Breast epithelium (tissue), 4 donors: ENCODE measurements at regions not wholly inside any gene's neighbourhood (a gene's known extent, or its start where the extent isn't known, plus 50 kb on each side); places are given as distances from the start of the nearest gene placed in this dataset.

Experiments used
- DNase-seq, 2 donors: peaks; one replicate each; pipeline ENCODE4 v3.0.0-alpha.2; 2019; ENCODE audit warnings: low spot score in 2 of 2
- H3K27ac ChIP-seq, 2 donors: fragments of 200-600 bp; sonication (generic) in 1 of 2; one replicate each; pipeline ENCODE4 v1.5.1; 2016 to 2019; ENCODE audit warnings: mild to moderate bottlenecking in 1 of 2
- H3K27me3 ChIP-seq, 2 donors: fragments of 200-600 bp; sonication (generic) in 1 of 2; one replicate each; pipeline versions ENCODE4 v1.5.1 to v1.6.0; 2017 to 2019; ENCODE audit warnings: control low read depth in 1 of 2, mild to moderate bottlenecking in 1 of 2
- H3K36me3 ChIP-seq: fragments of 200-600 bp; one replicate; pipeline ENCODE4 v1.5.1; 2019
- H3K4me1 ChIP-seq, 2 donors: fragments of 200-600 bp; sonication (generic); one replicate each; pipeline ENCODE4 v1.5.1; 2016 to 2019; ENCODE audit warnings: control low read depth in 1 of 2
- H3K4me3 ChIP-seq, 3 donors: fragments of 200-600 bp; sonication (generic); 1 replicate in 2 of 3; 2 replicates in 1 of 3; pipeline ENCODE4 v1.5.1; 2016 to 2019; ENCODE audit warnings: mild to moderate bottlenecking in 3 of 3, moderate library complexity in 2 of 3
- H3K9me3 ChIP-seq, 2 donors: fragments of 200-600 bp; sonication (generic) in 1 of 2; one replicate each; pipeline ENCODE4 v1.5.1; 2016 to 2019; ENCODE audit warnings: control low read depth in 1 of 2
- POLR2A ChIP-seq: fragments of 450-650 bp; IDR thresholded peaks from one replicate; pipeline ENCODE4 v1.6.1; 2016; ENCODE audit warnings: antibody characterized with exemption, mild to moderate bottlenecking, moderate library complexity
- POLR2AphosphoS5 ChIP-seq, 3 donors: sonication (generic); formaldehyde crosslinking; IDR thresholded peaks; one replicate each; pipeline ENCODE4 v1.6.1; 2017; ENCODE audit warnings: antibody characterized with exemption in 3 of 3
- intact Hi-C: fragments of 100-400 bp; cut with DNase I; formaldehyde crosslinking; loops from one replicate; pipeline ENCODE4 v1.15.1; 2023; ENCODE audit warnings: low total_unique reads
- TF ChIP-seq, protein P1 (sequence below), 3 donors: fragments of 450-650 bp; IDR thresholded peaks; one replicate each; pipeline ENCODE4 v1.5.1; 2016 to 2017; ENCODE audit warnings: antibody characterized with exemption in 3 of 3, mild to moderate bottlenecking in 3 of 3, moderate library complexity in 3 of 3

- TF ChIP-seq POLR2A (no peak), POLR2AphosphoS5 (IDR thresholded peaks at IDR 0.05) (no peak)
- TF ChIP-seq, protein P1, sequence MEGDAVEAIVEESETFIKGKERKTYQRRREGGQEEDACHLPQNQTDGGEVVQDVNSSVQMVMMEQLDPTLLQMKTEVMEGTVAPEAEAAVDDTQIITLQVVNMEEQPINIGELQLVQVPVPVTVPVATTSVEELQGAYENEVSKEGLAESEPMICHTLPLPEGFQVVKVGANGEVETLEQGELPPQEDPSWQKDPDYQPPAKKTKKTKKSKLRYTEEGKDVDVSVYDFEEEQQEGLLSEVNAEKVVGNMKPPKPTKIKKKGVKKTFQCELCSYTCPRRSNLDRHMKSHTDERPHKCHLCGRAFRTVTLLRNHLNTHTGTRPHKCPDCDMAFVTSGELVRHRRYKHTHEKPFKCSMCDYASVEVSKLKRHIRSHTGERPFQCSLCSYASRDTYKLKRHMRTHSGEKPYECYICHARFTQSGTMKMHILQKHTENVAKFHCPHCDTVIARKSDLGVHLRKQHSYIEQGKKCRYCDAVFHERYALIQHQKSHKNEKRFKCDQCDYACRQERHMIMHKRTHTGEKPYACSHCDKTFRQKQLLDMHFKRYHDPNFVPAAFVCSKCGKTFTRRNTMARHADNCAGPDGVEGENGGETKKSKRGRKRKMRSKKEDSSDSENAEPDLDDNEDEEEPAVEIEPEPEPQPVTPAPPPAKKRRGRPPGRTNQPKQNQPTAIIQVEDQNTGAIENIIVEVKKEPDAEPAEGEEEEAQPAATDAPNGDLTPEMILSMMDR (IDR thresholded peaks at IDR 0.05) = no peak
- no peaks in the 10 kb centered on the region for H3K4me1 ChIP-seq
- intact Hi-C loops = no loop called here
- no peak overlapping the region for H3K27ac ChIP-seq
- H3K36me3 ChIP-seq = no peaks in the 10 kb centered on the region
- no peaks in the 10 kb centered on the region for H3K27me3 ChIP-seq
- H3K4me3 ChIP-seq = no peak overlapping the region
- no peaks in the 10 kb centered on the region for H3K9me3 ChIP-seq
- no peak for DNase-seq
Measured at GRCh38 chr1:188402986-188403385, 1574.2 kb downstream of the PLA2G4A start.

GRCh38 chr1:188406636-188407035, 1577.9 kb downstream of the PLA2G4A start:
- no peaks in the 10 kb centered on the region for H3K9me3 ChIP-seq
- H3K4me3 ChIP-seq = no peak overlapping the region
- H3K4me1 ChIP-seq = no peaks in the 10 kb centered on the region
- no peaks in the 10 kb centered on the region for H3K27me3 ChIP-seq
- DNase-seq = no peak
- intact Hi-C loops = no loop called here
- no peak for TF ChIP-seq POLR2A
- TF ChIP-seq POLR2AphosphoS5 (IDR thresholded peaks at IDR 0.05) = no peak
- TF ChIP-seq, protein P1 (IDR thresholded peaks at IDR 0.05) = no peak
- H3K27ac ChIP-seq = no peak overlapping the region
- no peaks in the 10 kb centered on the region for H3K36me3 ChIP-seq

GRCh38 chr1:188420177-188420576, 1591.4 kb downstream of the PLA2G4A start:
- Histone ChIP-seq H3K4me3 (no peak overlapping the region), H3K36me3 (no peaks in the 10 kb centered on the region), H3K27me3 (no peaks in the 10 kb centered on the region), H3K9me3 (no peaks in the 10 kb centered on the region), H3K4me1 (no peaks in the 10 kb centered on the region), H3K27ac (no peak overlapping the region)
- intact Hi-C loops = no loop called here
- no peak for DNase-seq
- TF ChIP-seq POLR2AphosphoS5 (IDR thresholded peaks at IDR 0.05) (no peak), POLR2A (no peak)
- TF ChIP-seq, protein P1 (IDR thresholded peaks at IDR 0.05) = no peak

- no peaks in the 10 kb centered on the region for H3K36me3 ChIP-seq
- intact Hi-C loops = no loop called here
- TF ChIP-seq POLR2A (no peak), POLR2AphosphoS5 (IDR thresholded peaks at IDR 0.05) (no peak)
- TF ChIP-seq, protein P1 (IDR thresholded peaks at IDR 0.05) = no peak
Measured at GRCh38 chr1:188423073-188423472, 1594.3 kb downstream of the PLA2G4A start.

GRCh38 chr1:188424176-188424575, 1595.4 kb downstream of the PLA2G4A start:
- H3K4me1 ChIP-seq = no peaks in the 10 kb centered on the region
- no peaks in the 10 kb centered on the region for H3K9me3 ChIP-seq
- DNase-seq = no peak
- H3K27ac ChIP-seq = no peak overlapping the region
- intact Hi-C loops = no loop called here
- TF ChIP-seq POLR2A (no peak), POLR2AphosphoS5 (IDR thresholded peaks at IDR 0.05) (no peak)
- TF ChIP-seq, protein P1 (IDR thresholded peaks at IDR 0.05) = no peak
- no peaks in the 10 kb centered on the region for H3K36me3 ChIP-seq
- no peaks in the 10 kb centered on the region for H3K27me3 ChIP-seq
- no peak overlapping the region for H3K4me3 ChIP-seq

More at GRCh38 chr1:188423073-188423472, 1594.3 kb downstream of the PLA2G4A start:
- Histone ChIP-seq H3K4me1 (no peaks in the 10 kb centered on the region), H3K27me3 (no peaks in the 10 kb centered on the region), H3K4me3 (no peak overlapping the region), H3K9me3 (no peaks in the 10 kb centered on the region), H3K27ac (no peak overlapping the region)
- no peak for DNase-seq
